GM21367 (cell line): ENCODE measurements at regions not wholly inside any gene's neighbourhood (a gene's known extent, or its start where the extent isn't known, plus 50 kb on each side); places are given as distances from the start of the nearest gene placed in this dataset.

ENCODE experiments used
- ATAC-seq: cut with Tn5 transposase; IDR thresholded peaks from one replicate; pipeline ENCODE4 v1.9.1; 2021; ENCODE audit not compliant: unreplicated experiment

DNA sequence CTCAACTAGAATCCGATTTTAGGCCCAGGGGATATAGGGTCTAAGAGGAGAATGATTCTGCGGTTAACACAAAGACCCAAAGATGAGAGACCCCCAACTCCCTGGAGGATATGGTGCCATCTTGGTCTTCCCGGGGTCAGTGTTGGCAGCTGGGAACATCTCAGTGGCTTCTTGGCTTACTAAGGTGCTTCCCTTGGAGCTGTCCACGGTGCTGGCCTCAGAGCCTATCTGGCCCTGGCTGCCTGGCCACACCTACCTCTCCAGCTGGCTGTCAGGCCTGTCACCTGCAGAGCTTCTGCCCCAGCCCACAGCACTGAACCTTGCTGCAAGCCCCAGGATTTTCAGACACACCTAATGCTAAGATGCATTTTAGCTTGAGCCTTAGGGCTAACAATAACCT lies 70.7 kb upstream of the THY1 start:
- ATAC-seq, result no peak

- ATAC-seq, result no peak
These were observed 69.0 kb upstream of the THY1 start for GRCh38 chr11:119491753-119492510.

- no peak for ATAC-seq
These were observed 67.5 kb upstream of the THY1 start for GRCh38 chr11:119490253-119491006.

DNA sequence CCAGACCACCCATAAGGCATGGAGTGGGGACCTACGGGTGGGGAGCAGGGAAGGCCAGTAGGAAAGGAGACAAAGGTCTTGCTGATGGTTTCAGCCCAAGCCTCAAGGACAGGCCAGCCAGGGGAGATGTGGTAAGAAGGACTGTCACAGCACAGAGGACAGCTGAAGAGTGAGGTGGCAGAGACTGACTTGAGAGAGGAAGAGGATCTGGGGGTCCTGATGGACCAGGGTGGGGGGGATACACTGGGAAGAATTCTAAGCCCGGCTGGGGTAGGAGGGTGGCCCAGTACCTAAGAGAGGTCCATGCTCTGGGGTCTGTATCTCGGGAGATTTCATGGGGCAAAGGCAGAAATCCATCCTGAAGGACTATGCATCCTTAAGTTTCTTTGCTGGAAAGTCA lies 66.1 kb upstream of the THY1 start:
- no peak for ATAC-seq

DNA sequence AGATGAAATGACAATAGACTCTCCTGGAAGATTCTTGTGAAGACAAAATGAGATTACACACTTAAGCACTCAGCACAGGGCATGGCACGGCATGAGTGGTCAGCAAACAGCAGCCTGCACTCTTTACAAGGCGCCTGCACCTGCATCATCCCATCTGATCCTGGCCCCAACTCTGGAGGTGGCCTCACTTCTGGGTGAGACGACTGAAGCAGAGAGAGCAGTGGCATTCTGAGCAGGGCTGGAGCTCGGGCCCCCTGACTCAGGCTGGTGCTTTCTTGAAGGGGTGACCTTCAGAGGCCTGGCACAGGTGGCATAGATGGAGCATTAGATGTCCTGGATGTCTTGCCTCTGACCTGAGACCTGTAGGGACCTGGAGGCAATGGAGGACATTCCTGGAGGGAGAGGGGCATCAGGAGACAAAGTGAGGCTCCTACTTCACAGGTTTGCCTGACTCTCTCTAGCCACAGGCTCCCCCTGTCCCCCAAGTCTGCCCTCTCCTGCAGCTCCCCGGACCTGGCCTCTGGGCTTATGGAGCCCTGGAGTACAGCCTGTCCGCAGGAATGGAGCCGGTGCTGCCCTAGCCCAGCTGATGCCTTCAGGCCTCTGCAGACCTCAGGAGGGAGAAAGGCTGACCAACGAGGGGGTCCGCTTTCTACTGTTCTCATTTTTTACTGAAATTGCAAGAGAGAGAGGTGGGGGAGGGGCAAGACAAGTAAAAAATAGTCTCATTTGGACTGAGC lies 65.5 kb upstream of the THY1 start:
- no peak for ATAC-seq

DNA sequence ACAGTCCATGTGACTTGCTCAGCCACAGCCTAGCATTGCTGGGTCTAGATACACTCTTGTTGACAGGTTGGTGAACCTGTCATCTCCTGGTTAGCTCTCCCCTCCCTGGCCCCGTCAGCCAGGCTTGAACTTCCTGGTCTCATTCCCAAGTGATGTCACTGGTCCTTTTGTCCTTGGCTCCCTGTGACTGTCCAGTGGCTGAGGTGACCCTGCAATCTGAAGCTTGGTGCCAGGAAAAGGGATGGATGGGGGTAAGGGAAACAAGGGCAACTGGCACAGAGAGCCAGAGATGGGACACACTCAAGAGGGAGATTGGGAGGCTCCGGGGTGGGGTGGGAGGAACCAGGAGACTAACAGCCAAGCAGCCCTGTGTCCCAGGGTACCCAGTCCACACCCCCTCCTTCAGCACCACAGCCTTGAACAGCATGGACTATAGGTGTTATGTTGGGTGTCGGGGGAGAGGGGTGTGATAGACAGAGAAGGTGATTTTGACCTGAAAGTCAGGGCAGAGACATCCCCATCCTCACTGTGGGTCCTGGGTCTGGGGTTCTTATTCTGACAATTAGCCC lies 63.8 kb upstream of the THY1 start:
- no peak for ATAC-seq

GRCh38 chr11:119486016-119486415 lies 63.0 kb upstream of the THY1 start:
- no peak for ATAC-seq

DNA sequence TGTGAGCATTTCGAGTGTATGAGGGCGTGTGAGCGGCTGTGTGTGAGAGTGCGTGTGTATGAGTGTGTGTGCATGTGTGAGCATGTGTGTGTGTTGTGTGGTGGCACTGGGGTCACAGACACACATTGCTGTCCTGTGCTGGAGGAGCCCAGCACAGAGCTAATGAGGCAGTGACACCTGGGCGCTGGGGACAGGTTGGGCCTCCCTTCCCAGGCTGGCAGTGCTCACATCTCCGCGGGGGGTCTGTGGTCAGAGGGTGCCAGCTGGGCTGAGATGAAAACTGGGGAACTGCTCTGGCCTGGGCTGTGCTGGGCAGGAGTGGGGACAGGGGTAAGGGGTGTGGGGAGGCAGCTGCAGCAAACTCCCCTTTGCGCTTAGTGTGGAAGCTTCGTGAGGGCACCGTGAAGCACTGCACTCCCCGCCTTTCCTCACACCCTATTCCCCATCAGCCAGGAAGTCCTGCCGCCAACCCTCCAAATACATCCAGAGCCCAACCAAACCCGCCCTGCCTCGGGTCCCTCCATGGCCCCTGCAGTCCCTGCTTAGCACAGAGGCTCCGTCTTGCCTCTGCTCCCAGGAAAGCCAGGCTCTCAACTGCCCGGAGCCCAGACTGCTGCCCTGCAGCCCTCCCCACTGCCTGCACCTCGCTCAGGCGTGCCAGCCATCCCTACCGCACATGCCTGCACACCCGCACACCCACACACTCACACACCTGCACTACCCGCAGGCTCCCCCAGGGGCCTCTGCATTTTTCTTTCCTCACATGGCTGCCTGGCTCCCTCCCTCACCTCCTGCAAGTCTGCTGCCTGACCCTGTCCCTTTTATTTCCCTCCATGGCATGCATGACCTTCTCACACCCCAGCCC lies 62.0 kb upstream of the THY1 start:
- ATAC-seq, result no peak

GRCh38 chr11:119483881-119484371 lies 61.0 kb upstream of the THY1 start:
- no peak for ATAC-seq

GRCh38 chr11:119483341-119483880 lies 60.4 kb upstream of the THY1 start:
- ATAC-seq, result no peak

DNA sequence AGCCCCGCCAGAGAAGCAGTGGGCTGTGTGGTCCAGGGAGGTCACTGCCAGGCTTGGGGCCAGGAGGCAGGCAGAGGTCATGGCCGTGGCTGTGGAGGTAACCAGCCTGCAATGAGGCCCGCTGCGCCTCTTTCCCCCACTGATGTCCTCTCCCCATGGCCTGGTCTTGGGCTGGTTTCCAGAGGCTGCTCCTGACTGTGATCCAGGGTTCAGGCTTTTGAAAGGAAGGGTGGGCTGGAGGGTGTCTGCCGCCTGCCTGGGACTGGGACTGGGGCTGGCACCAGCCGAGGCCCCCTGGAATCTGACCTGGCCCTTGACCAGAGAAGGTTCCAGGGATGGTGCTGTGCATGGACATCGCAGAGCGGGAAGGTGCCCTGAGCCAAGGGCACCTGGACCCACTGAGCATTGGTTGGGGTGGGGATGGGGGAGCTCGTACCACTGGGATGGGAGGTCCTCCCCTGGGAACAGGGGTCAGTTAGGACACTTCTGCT lies 59.6 kb upstream of the THY1 start:
- ATAC-seq, result no peak

- no peak for ATAC-seq
These were observed 58.9 kb upstream of the THY1 start for GRCh38 chr11:119481667-119482400.

DNA sequence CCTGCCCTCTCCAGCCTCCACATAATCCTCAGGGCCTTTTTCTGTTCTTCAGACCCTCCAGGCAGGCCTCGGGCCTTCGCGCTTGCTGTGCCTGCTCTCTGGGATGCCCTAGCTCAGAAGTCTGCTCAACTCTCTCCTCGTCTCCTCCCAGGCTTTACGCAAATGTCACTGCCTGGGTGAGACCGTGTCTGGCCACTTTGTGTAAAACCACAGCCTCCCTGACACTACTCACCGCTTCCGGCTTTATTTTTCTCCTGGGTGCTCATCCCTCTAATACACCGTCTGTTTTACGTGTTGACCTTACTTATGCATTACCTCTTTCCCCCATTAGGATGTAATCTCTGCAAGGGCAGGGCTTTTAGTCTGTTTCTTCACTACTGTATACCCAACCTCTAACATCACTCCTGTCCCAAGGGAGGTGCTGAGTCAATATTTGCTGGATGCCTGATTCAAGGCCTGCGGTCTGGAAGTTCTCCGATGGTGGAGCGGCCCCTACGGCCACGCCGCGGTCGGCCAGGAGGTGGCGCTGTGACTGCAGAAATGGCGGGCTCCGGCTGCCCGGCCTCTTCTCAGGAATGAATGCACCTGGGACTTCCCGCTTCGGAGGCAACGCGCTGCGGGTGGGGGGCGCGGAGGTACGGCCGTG lies 58.2 kb upstream of the THY1 start:
- ATAC-seq, result no peak

- no peak for ATAC-seq
These were observed 57.5 kb upstream of the THY1 start for GRCh38 chr11:119480380-119481020.

DNA sequence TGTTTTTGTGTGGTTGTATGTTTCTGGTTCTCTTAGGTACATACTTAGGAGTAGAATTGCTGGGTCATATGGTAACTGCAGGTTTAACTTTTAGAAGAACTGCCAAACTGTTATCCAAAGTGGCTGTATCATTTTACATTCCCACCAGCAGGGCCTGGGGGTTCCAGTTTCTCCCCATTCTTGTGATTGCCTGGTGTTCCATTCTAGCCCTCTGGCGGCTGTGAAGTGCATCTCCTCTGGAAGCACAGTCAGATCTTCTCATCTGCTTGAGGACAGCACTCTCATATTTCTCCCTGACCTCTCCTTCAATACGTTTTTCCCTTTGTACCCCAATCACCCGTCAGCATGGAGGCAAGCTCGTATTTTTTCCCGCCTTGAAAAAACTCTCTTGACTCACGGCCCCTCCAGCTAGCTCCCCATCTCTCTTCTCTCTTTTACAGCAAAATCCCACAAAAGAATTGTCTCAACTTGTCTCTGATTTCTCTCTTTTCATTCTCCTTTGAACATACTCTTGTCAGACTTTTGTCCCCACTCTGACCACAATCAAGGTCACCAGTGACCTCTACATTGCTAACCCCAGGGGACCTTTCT lies 56.8 kb upstream of the THY1 start:
- no peak for ATAC-seq

- no peak for ATAC-seq
These were observed 55.8 kb upstream of the THY1 start for GRCh38 chr11:119478711-119479285.

DNA sequence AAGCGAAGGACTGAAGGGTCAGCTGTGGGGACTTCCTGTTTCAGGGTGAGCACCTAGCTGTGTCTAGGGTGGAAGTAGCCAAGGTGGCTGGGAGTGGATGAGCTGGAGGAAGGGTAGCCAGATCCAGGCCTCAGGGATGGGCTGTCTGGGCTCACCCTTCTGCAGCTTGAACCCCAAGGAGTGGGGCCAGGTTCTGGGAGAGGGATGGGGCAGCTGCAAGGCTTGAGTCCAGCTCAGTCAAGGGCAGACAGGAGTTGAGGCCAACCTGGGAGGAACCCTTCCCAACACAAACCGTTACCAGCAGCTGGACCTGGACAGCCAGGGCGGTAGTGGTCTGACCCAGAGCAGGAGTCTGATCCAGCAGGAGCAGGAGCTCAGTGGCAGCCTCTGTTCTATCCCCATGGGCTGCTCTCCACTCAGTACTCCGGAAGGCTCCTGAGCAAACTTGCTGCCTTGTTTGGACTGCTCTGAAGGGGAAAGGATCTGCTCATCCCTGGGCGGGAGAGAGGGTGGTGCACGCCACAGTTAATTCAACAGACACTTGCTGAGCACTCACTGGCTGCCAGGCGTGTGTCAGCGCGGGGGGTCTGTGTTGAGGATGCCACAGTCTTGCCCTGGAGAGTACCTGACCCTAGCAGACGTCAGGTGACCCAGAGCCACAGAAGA lies 53.8 kb upstream of the THY1 start:
- no peak for ATAC-seq
